HG02642 (cell line): ENCODE measurements at regions not wholly inside any gene's neighbourhood (a gene's known extent, or its start where the extent isn't known, plus 50 kb on each side); places are given as distances from the start of the nearest gene placed in this dataset.
"Not testable (repeated sequence)": the region's sequence is repeated elsewhere in the genome, so short reads cannot be mapped to it uniquely, and the experiment has no call there.

Experiments used
- ATAC-seq: cut with Tn5 transposase; IDR thresholded peaks from one replicate; pipeline ENCODE4 v1.9.1; 2021; ENCODE audit warnings: mild to moderate bottlenecking; ENCODE audit not compliant: unreplicated experiment, poor library complexity

DNA sequence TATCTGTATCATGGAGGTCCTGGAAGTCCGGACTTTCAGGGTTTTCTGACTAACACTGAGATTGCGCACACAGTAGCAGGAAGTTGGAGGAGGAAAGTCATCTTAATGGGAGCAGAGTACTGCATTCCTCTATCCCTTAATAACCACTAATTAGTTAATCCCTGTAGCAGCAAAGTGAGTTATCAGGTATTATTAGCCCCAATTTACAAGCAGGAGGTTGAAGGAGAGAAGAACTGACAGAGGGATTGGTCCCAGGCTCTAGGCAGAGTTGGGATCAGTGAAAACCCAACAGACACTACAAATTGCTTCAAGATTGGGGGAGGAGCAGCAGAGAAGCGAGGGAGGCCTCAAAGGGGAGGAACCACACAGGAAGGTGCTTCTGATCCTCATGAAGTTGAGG, 74.5 kb upstream of the XPA start:
- no peak for ATAC-seq

DNA sequence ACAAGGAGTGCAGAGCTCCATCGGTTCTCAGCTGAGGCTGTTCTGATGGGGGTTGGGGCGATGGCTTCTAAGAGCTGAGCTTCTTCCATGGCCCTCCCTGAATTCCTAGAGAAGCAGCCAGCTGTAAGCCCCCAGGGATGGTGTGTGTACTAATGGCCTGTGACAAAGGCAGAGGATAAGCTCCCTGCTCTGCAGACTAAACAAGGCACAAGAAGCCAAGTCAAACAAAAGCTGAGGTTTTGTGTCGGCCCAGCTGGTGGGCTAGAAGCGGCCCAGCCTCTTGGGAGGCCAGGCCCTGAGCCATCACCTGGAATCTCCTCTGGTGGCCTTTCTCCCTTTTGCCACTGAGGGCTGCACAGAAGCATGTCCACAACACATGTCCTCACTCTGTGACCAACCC, 75.0 kb upstream of the XPA start:
- no peak for ATAC-seq

DNA sequence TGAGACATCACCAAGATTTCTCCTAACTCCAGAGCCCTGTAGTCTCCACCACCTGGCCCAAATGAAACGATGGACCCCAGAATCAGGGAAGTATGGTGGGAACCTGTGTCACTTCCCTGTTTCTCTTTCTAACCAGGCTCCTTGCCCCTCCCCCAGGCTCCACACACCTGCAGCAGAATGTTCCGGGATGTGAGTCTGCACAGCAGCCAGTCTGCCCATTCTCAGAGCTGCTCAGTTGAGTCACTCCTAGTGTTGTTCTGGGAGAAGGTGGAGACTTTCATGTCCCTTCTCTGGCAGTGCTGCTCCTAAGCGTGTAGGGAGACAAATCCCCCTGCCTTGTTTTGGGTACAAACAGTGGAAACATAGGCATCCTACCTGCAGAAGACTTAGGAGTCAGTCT, 76.0 kb upstream of the XPA start:
- ATAC-seq: no peak

- ATAC-seq: no peak
Observed at GRCh38 chr9:97773723-97774122, 76.6 kb upstream of the XPA start.

GRCh38 chr9:97774673-97775072, 77.5 kb upstream of the XPA start:
- ATAC-seq: no peak

GRCh38 chr9:97778740-97779139, 74.3 kb upstream of the FOXE1 start:
- ATAC-seq: not testable (repeated sequence)

GRCh38 chr9:97779608-97780007, 73.4 kb upstream of the FOXE1 start:
- no peak for ATAC-seq

DNA sequence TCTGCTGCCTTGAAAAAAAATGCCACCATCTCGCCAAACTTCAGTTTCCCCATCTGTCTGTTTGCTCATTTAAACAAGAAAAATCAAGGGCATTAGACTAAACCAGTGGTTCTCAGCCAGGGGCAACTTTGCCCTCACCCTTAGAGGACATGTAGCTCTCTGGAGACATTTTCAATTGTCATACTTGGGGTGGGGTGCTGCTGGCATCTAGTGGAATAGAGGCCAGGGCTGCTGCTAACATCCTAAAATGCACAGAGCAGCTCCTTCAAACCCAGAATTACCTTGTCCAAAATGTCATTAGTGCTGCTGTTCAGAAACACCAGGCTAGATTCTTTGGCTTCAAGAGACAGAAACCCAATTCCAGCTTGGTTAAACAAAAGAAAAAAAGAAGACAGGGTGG, 71.1 kb upstream of the FOXE1 start:
- no peak for ATAC-seq

DNA sequence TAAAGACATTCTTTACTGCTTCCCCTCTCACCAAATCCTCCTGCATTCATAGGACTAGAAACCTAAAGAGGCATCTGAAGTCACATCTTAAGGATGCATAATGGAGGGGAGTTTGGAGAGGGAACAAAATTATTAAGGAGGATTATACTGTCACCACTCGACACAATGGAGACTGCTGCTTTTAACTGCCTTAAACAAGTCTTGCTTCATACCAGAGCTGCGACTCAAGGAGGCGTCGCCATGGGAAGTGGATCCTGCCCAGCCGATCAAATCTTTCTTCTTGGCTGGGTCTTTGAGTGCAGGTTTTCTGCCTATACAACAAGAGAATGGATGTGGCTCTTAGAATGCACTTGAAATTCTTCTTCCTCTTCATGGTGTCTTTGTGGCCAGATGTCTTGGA, 66.7 kb upstream of the FOXE1 start:
- ATAC-seq: no peak

DNA sequence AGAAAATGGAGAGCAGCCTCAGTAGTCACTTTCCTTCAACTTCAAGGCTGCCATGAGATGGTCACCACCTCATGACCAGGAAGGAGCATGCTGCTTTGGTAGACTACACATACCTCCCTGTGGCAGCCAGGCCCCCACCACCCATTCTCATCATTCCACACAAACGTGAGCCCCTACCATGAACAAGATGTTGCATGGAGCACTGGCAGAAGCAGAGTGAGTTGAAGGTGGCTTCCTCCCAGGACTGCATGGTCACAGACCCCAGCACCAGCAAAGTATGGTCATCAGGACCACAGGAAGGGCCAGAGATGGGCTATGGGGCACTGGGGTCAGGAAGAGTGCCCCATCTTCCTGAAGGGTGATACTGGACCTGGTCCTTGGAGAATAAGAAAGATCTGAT, 65.5 kb upstream of the FOXE1 start:
- no peak for ATAC-seq

DNA sequence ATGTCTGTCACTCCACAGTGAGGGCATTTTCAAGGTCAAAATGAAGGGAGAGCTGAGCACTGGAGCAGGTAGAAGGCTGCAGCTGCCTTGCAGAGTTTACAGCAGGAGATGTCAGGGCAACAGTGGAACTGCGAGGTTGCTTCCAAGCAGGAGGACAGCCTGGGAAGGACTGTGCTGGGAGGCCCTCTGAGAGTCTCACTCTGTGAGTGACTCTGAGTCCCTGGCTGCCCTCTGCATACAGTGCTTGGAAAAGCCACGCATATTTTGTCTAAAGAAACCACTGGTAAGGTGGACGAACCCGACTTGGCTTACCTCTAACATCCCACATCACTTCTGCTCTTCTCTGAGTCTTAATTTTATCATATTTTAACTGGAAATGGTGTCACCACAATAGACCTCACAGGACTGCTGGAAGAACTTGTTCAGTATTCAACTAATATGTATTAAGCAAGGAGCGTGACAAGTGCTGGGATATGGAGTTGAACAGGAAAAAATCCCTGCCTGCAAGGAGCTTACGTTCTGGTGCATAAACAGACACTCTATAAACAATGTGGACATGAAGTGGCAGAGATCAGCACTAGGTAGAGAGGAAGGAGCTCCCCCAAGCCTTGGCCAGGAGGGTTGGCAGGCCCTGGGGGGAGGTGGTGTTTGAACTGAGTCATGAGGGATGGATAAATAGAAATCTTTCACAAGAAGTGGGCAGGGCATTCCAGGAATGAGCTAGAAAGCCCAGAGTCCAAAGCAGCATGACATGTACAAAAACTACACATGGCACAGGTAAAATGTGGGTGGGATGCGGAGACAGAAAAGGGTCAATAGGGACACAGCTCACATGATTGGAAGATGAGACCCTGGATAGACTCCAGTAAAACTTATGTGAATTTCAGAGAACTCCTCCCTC, 64.0 kb upstream of the FOXE1 start:
- ATAC-seq: no peak

DNA sequence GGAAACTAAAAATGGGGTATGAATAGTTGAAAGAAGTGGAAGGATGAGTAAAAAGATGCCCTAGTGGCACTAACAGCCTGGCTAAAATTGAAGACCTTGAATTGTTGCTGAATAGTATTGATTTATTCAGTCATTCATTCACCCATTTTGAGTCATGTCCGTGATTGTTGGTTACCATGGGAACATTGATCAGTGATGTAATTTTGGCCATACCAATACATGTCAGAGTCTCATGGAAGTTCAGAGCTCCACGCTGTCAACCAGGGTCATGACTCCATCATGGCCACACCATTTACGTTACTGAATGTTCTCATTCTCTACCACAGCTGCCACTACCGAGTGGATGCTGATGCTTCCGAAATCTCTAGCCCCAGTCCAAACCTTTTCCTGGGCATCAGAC, 62.5 kb upstream of the FOXE1 start:
- ATAC-seq: no peak

DNA sequence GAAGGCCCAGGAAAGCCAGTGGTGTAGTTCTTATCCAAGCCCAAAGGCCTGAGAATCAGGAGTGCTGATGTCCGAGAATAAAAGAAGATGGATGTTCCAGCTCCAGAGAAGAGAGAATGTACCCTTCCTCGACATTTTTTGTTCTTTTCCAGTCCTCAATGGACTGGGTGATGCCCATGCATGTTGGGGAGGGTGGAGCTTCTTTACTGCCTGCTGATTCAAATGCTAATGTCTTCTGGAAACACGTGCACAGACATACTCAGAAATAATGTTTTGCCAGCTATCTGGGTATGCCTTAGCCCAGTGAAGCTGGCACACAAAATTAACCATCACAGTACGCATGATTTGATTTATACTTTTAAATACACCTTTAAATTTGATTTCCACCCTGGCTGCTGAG, 61.5 kb upstream of the FOXE1 start:
- ATAC-seq: no peak

GRCh38 chr9:97793067-97793466, 60.0 kb upstream of the FOXE1 start:
- no peak for ATAC-seq

DNA sequence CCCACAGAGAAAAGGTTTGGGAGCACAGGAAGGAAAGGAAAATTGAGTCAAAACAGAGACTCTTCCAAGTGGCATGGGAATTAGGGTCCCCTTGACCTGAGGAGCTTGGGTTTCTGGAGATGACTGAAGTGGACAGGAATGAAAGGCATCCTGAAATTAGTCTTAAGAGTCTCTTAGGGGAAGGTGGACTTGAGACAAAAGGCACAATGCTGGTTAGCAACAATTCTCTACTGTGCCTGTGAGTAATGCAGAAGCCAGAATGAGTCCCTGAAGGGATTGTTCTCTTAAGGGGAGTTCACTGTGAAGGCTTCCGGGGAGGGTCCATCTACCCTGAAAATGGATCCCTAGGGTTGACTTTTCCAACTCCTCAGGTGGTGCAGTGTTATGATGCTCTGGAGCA, 58.4 kb upstream of the FOXE1 start:
- no peak for ATAC-seq

DNA sequence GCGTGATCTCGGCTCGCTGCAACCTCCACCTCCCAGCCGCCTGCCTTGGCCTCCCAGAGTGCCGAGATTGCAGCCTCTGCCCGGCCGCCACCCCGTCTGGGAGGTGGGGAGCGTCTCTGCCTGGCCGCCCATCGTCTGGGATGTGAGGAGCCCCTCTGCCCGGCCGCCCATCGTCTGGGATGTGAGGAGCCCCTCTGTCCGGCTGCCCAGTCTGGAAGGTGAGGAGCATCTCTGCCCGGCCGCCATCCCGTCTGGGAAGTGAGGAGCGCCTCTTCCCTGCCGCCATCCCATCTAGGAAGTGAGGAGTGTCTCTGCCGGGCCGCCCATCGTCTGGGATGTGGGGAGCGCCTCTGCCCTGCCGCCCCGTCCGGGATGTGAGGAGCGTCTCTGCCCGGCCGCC, 56.9 kb upstream of the FOXE1 start:
- ATAC-seq: not testable (repeated sequence)

DNA sequence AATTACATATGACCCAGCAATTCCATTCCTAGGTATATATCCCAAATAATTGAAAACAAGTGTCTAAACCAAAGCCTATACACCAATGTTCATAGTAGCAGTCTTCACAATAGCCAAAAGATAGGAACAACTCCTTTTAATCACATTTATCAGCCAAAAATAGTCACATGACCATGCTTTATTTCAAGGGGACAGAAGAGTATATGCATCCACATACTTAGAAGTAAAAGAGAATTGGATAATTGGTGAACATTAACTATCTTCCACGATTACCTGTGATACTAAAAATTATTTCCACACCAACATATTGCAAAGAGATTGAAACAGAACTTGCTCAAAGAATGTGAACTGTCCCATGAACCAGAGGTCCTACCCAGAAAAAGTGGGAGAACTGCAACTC, 51.8 kb upstream of the FOXE1 start:
- ATAC-seq: no peak

DNA sequence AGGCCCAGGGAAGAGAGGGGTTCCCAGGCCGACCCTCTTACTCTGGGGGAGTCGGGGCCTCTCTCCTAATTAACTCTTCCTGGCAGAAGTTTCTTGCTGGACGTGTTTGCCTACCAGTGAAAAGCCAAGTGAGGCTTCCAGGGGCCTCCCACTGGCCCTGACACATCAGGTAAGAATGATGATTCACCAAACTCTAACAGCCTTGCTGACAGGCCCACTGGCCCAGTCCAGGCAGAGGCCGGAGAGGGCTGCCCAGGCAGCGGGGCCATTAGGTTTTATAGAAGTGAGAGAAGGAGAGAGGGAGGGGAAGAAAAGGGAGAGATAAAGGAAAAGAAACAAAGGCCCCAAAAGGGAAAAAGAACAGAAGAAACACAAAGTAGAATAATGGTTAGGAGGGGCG, 50.8 kb upstream of the FOXE1 start:
- no peak for ATAC-seq

DNA sequence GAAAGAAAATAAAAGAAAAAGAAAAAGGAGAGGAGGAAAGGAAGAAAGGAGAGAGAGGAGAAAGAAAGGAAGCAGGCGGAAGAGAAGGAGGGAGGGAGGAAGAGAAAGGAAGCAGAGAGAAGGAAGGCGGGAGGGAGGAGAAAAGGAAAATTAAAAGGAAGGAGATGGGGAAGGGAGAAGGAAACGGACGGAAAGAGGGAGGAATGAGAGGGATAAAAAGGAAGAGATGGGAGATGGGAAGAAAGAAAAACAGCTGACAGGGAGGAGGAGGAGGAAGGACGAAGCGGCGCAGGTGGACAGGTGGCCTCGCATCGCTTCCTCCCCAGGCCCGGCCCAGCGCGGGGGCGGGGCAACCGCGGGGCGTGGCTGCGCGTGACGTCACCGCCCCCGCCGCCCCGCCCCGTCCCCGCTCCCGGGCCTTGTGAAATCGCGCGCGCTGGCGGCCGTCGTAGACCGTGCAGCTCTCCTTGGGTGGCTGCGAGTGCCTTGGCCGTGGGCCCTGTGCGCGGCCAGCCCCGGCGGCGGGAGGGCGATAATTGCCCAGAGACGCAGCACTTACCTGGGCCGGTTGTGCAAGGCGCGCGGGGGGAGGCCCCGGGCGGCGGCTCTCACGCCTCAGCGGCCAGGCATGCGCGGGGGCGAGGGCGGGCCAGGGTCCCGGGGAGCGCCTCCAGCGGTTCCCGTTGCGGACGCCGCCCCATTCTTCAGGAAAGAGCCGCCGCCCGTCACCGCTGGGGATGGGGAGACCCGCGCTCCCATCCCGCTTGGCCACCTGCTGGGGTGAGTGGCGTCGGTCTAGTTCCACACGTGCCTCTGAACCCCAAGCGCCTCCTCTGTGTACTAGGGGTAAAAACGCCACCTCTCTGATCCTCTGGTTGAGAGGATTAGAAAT, 49.6 kb upstream of the FOXE1 start:
- peak; percentile 89 for ATAC-seq
